ENCODE measurements at regions not wholly inside any gene's neighbourhood (a gene's known extent, or its start where the extent isn't known, plus 50 kb on each side); places are given as distances from the start of the nearest gene placed in this dataset.

GRCh38 chr4:84384801-84385200 lies 114.3 kb downstream of the NKX6-1 start:
- no peak for TF ChIP-seq CTCF (IDR thresholded peaks at IDR 0.05; ENCODE audit: borderline replicate concordance, extremely low read depth, insufficient read depth)
- intact Hi-C loops (cut with DNase I) = no loop called here
- Histone ChIP-seq H3K4me3 (ENCODE audit: low read length in 3 of 3) (no peak overlapping the region), H3K9ac (ENCODE audit: low read length in 3 of 3) (no peak overlapping the region), H3K9me3 (ENCODE audit: control insufficient read depth in 2 of 3, insufficient read depth in 1 of 3, low read length in 3 of 3) (no peaks in the 10 kb centered on the region), H3K36me3 (ENCODE audit: control insufficient read depth in 2 of 3, insufficient read depth in 3 of 3, low read length in 3 of 3) (no peaks in the 10 kb centered on the region), H3K27ac (ENCODE audit: low read depth in 2 of 2, low read length in 2 of 2) (no peak overlapping the region), H3K4me1 (ENCODE audit: control insufficient read depth in 2 of 3, insufficient read depth in 2 of 3, low read depth in 1 of 3, low read length in 3 of 3) (no peaks in the 10 kb centered on the region), H3K27me3 (ENCODE audit: control insufficient read depth, insufficient read depth, low read length) (no peaks in the 10 kb centered on the region)
- DNase-seq (no peak), FAIRE-seq (no peak)

GRCh38 chr4:84381759-84382158 lies 117.3 kb downstream of the NKX6-1 start:
- FAIRE-seq (no peak), DNase-seq (no peak)
- Histone ChIP-seq H3K27me3 (ENCODE audit: control insufficient read depth, insufficient read depth, low read length) (no peaks in the 10 kb centered on the region), H3K4me1 (ENCODE audit: control insufficient read depth in 2 of 3, insufficient read depth in 2 of 3, low read depth in 1 of 3, low read length in 3 of 3) (no peaks in the 10 kb centered on the region), H3K36me3 (ENCODE audit: control insufficient read depth in 2 of 3, insufficient read depth in 3 of 3, low read length in 3 of 3) (no peaks in the 10 kb centered on the region), H3K9ac (ENCODE audit: low read length in 3 of 3) (no peak overlapping the region), H3K27ac (ENCODE audit: low read depth in 2 of 2, low read length in 2 of 2) (no peak overlapping the region), H3K4me3 (ENCODE audit: low read length in 3 of 3) (no peak overlapping the region), H3K9me3 (ENCODE audit: control insufficient read depth in 2 of 3, insufficient read depth in 1 of 3, low read length in 3 of 3) (no peaks in the 10 kb centered on the region)
- intact Hi-C loops (cut with DNase I) = no loop called here
- TF ChIP-seq CTCF (IDR thresholded peaks at IDR 0.05; ENCODE audit: borderline replicate concordance, extremely low read depth, insufficient read depth) = no peak

- Histone ChIP-seq H3K9ac (ENCODE audit: low read length in 3 of 3) (no peak overlapping the region), H3K27ac (ENCODE audit: low read depth in 2 of 2, low read length in 2 of 2) (peak overlapping the region in 1 of 2 donors; percentile 47), H3K9me3 (ENCODE audit: control insufficient read depth in 2 of 3, insufficient read depth in 1 of 3, low read length in 3 of 3) (no peaks in the 10 kb centered on the region), H3K27me3 (ENCODE audit: control insufficient read depth, insufficient read depth, low read length) (no peaks in the 10 kb centered on the region), H3K4me1 (ENCODE audit: control insufficient read depth in 2 of 3, insufficient read depth in 2 of 3, low read depth in 1 of 3, low read length in 3 of 3) (no peaks in the 10 kb centered on the region), H3K4me3 (ENCODE audit: low read length in 3 of 3) (peak overlapping the region in 2 of 3 donors; percentile 9 to 41), H3K36me3 (ENCODE audit: control insufficient read depth in 2 of 3, insufficient read depth in 3 of 3, low read length in 3 of 3) (no peaks in the 10 kb centered on the region)
- intact Hi-C loops (cut with DNase I) = no loop called here
- no peak for TF ChIP-seq CTCF (IDR thresholded peaks at IDR 0.05; ENCODE audit: borderline replicate concordance, extremely low read depth, insufficient read depth)
- FAIRE-seq (no peak), DNase-seq (peak in 2 of 5 donors; percentile 27 to 52)
These were observed 119.0 kb downstream of the NKX6-1 start for GRCh38 chr4:84379917-84380641.

GRCh38 chr4:84378983-84379382 lies 120.1 kb downstream of the NKX6-1 start:
- intact Hi-C loops (cut with DNase I) = no loop called here
- no peak for DNase-seq
- Histone ChIP-seq H3K36me3 (ENCODE audit: control insufficient read depth in 2 of 3, insufficient read depth in 3 of 3, low read length in 3 of 3) (no peaks in the 10 kb centered on the region), H3K27me3 (ENCODE audit: control insufficient read depth, insufficient read depth, low read length) (no peaks in the 10 kb centered on the region), H3K9ac (ENCODE audit: low read length in 3 of 3) (no peak overlapping the region), H3K27ac (ENCODE audit: low read depth in 2 of 2, low read length in 2 of 2) (no peak overlapping the region), H3K4me1 (ENCODE audit: control insufficient read depth in 2 of 3, insufficient read depth in 2 of 3, low read depth in 1 of 3, low read length in 3 of 3) (no peaks in the 10 kb centered on the region), H3K9me3 (ENCODE audit: control insufficient read depth in 2 of 3, insufficient read depth in 1 of 3, low read length in 3 of 3) (no peaks in the 10 kb centered on the region), H3K4me3 (ENCODE audit: low read length in 3 of 3) (no peak overlapping the region)
- no peak for FAIRE-seq
- TF ChIP-seq CTCF (IDR thresholded peaks at IDR 0.05; ENCODE audit: borderline replicate concordance, extremely low read depth, insufficient read depth) = no peak
